ENCODE measurements at regions not wholly inside any gene's neighbourhood (a gene's known extent, or its start where the extent isn't known, plus 50 kb on each side); places are given as distances from the start of the nearest gene placed in this dataset.

- no peak for DNase-seq (ENCODE audit: extremely low spot score)
- POLR2A ChIA-PET = interaction anchor here (1.0 kb wide), 1 partner anchor 12 kb away, joined by 3 read pairs; no protein-coding TSS in a partner anchor
- CTCF ChIA-PET = no interaction called here
- no peak for TF ChIP-seq CTBP1 (IDR thresholded peaks at IDR 0.05; ENCODE audit: borderline replicate concordance)
- no peak for TF ChIP-seq FOXM1 (IDR thresholded peaks at IDR 0.05; ENCODE audit: borderline replicate concordance)
- TF ChIP-seq L3MBTL2 (conservative IDR thresholded peaks at IDR 0.05) = no peak
- no peak for TF ChIP-seq SUZ12 (IDR thresholded peaks at IDR 0.05)
- TF ChIP-seq NFRKB (IDR thresholded peaks at IDR 0.05) = no peak
- TF ChIP-seq FOXA1 (IDR thresholded peaks at IDR 0.05) = no peak
- no peak for TF ChIP-seq SP1 (IDR thresholded peaks at IDR 0.05)
- TF ChIP-seq HDGF (IDR thresholded peaks at IDR 0.05; ENCODE audit: borderline replicate concordance) = no peak
- TF ChIP-seq ZNF384 (IDR thresholded peaks at IDR 0.05) = no peak
- no peak for TF ChIP-seq ARNT (IDR thresholded peaks at IDR 0.05)
- no peak for TF ChIP-seq PKNOX1 (IDR thresholded peaks at IDR 0.05)
- no peak for TF ChIP-seq LEF1 (IDR thresholded peaks at IDR 0.05; ENCODE audit: borderline replicate concordance)
- TF ChIP-seq FOXK2 (IDR thresholded peaks at IDR 0.05) = no peak
- TF ChIP-seq BHLHE40 (IDR thresholded peaks at IDR 0.05; ENCODE audit: borderline replicate concordance) = no peak
These were observed 111.8 kb upstream of the ANKRD1 start for GRCh38 chr10:91032611-91033206.

- no peak for DNase-seq (ENCODE audit: extremely low spot score)
- ChIA-PET POLR2A (interaction anchor here (1.0 kb wide), 1 partner anchor 11 kb away, joined by 3 read pairs; no protein-coding TSS in a partner anchor), CTCF (no interaction called here)
- TF ChIP-seq L3MBTL2 (conservative IDR thresholded peaks at IDR 0.05) = no peak
- TF ChIP-seq ZNF384 (IDR thresholded peaks at IDR 0.05) = no peak
- no peak for TF ChIP-seq ELF4 (IDR thresholded peaks at IDR 0.05)
- no peak for TF ChIP-seq BHLHE40 (IDR thresholded peaks at IDR 0.05; ENCODE audit: borderline replicate concordance)
- TF ChIP-seq TARDBP (IDR thresholded peaks at IDR 0.05) = no peak
- TF ChIP-seq FOXA1 (IDR thresholded peaks at IDR 0.05) = no peak
- TF ChIP-seq CTBP1 (IDR thresholded peaks at IDR 0.05; ENCODE audit: borderline replicate concordance) = no peak
- TF ChIP-seq HDGF (IDR thresholded peaks at IDR 0.05; ENCODE audit: borderline replicate concordance) = no peak
- TF ChIP-seq FOXK2 (IDR thresholded peaks at IDR 0.05) = no peak
- no peak for TF ChIP-seq FOXM1 (IDR thresholded peaks at IDR 0.05; ENCODE audit: borderline replicate concordance)
- no peak for TF ChIP-seq SP1 (IDR thresholded peaks at IDR 0.05)
- no peak for TF ChIP-seq SUZ12 (IDR thresholded peaks at IDR 0.05)
- TF ChIP-seq ARNT (IDR thresholded peaks at IDR 0.05) = no peak
- TF ChIP-seq NFRKB (IDR thresholded peaks at IDR 0.05) = no peak
- no peak for TF ChIP-seq PKNOX1 (IDR thresholded peaks at IDR 0.05)
- no peak for TF ChIP-seq LEF1 (IDR thresholded peaks at IDR 0.05; ENCODE audit: borderline replicate concordance)
These were observed 112.5 kb upstream of the ANKRD1 start for GRCh38 chr10:91033324-91033950.

- TF ChIP-seq SP1 (IDR thresholded peaks at IDR 0.05) = no peak
- TF ChIP-seq BHLHE40 (IDR thresholded peaks at IDR 0.05; ENCODE audit: borderline replicate concordance) = no peak
- no peak for TF ChIP-seq CTBP1 (IDR thresholded peaks at IDR 0.05; ENCODE audit: borderline replicate concordance)
- DNase-seq (ENCODE audit: extremely low spot score) = no peak
- POLR2A ChIA-PET = no interaction called here
- CTCF ChIA-PET = interaction anchor here (0.7 kb wide), 1 partner anchor 93 kb away, joined by 3 read pairs; no protein-coding TSS in a partner anchor
These were observed 113.2 kb upstream of the ANKRD1 start for GRCh38 chr10:91034042-91034441.

- peak; percentile 21 for DNase-seq (ENCODE audit: extremely low spot score)
- CTCF ChIA-PET = interaction anchor here (0.7 kb wide), 1 partner anchor 92 kb away, joined by 3 read pairs; no protein-coding TSS in a partner anchor
- POLR2A ChIA-PET = no interaction called here
These were observed 113.7 kb upstream of the ANKRD1 start for GRCh38 chr10:91034494-91035159.

More at GRCh38 chr10:91034494-91035159, 113.7 kb upstream of the ANKRD1 start:
- TF ChIP-seq NFRKB (IDR thresholded peaks at IDR 0.05) (no peak), SP1 (IDR thresholded peaks at IDR 0.05) (no peak), ARNT (IDR thresholded peaks at IDR 0.05) (no peak), ZNF384 (IDR thresholded peaks at IDR 0.05) (no peak), SUZ12 (IDR thresholded peaks at IDR 0.05) (no peak), TARDBP (IDR thresholded peaks at IDR 0.05) (no peak), PKNOX1 (IDR thresholded peaks at IDR 0.05) (no peak), FOXM1 (IDR thresholded peaks at IDR 0.05; ENCODE audit: borderline replicate concordance) (no peak), LEF1 (IDR thresholded peaks at IDR 0.05; ENCODE audit: borderline replicate concordance) (no peak), FOXK2 (IDR thresholded peaks at IDR 0.05) (no peak), ELF4 (IDR thresholded peaks at IDR 0.05) (no peak), HDGF (IDR thresholded peaks at IDR 0.05; ENCODE audit: borderline replicate concordance) (no peak), L3MBTL2 (conservative IDR thresholded peaks at IDR 0.05) (no peak), FOXA1 (IDR thresholded peaks at IDR 0.05) (no peak)
